Aorta (tissue), 5 donors: ENCODE measurements at regions not wholly inside any gene's neighbourhood (a gene's known extent, or its start where the extent isn't known, plus 50 kb on each side); places are given as distances from the start of the nearest gene placed in this dataset.

ENCODE experiments used
- ATAC-seq: fragments of 200-7000 bp; cut with Tn5 transposase; one replicate; pipeline ENCODE4 v1.9.1; 2022; ENCODE audit warnings: moderate library complexity; ENCODE audit not compliant: low FRiP score
- DNase-seq, 2 donors: peaks; one replicate each; pipeline ENCODE4 v3.0.0-alpha.2; 2020
- H3K27ac ChIP-seq, 2 donors: one replicate each; pipeline ENCODE4 v1.5.1; 2013; ENCODE audit warnings: low read length in 2 of 2, mild to moderate bottlenecking in 2 of 2, moderate library complexity in 2 of 2, control low read depth in 1 of 2, inconsistent platforms in 1 of 2, low read depth in 1 of 2
- H3K27me3 ChIP-seq, 2 donors: one replicate each; pipeline ENCODE4 v1.6.1; 2013; ENCODE audit warnings: control low read depth in 1 of 2, low read length in 1 of 2, mild to moderate bottlenecking in 1 of 2, moderate library complexity in 1 of 2; ENCODE audit not compliant: insufficient read depth in 2 of 2, control insufficient read depth in 1 of 2
- H3K36me3 ChIP-seq, 2 donors: one replicate each; pipeline ENCODE4 v1.6.1; 2013; ENCODE audit warnings: control low read depth in 1 of 2, low read length in 1 of 2, mild to moderate bottlenecking in 1 of 2; ENCODE audit not compliant: insufficient read depth in 2 of 2, control insufficient read depth in 1 of 2
- H3K4me1 ChIP-seq, 2 donors: one replicate each; pipeline ENCODE4 v1.6.1; 2013; ENCODE audit warnings: low read length in 2 of 2, control low read depth in 1 of 2, mild to moderate bottlenecking in 1 of 2, moderate library complexity in 1 of 2; ENCODE audit not compliant: insufficient read depth in 2 of 2, control insufficient read depth in 1 of 2
- H3K4me3 ChIP-seq, 2 donors: one replicate each; pipeline ENCODE4 v1.5.1; 2013; ENCODE audit warnings: low read length in 2 of 2, control low read depth in 1 of 2, mild to moderate bottlenecking in 1 of 2
- H3K9me3 ChIP-seq: one replicate; pipeline ENCODE4 v1.6.1; 2013; ENCODE audit warnings: mild to moderate bottlenecking, low read length; ENCODE audit not compliant: control insufficient read depth
- WGBS, 2 donors: extraction: QIAGEN DNeasy Blood & Tissue Kit; methylation state at CpG; one replicate each; pipeline ENCODE4 v1.1.7; 2013; 5-methylcytosine and 5-hydroxymethylcytosine counted together
- intact Hi-C, 2 donors: fragments of 100-400 bp; cut with DNase I; formaldehyde crosslinking; loops; one replicate each; pipeline versions ENCODE4 v1.14.2 to v1.15.0; 2022
- donor health status: healthy with polysubstance abuse.
- donor health status: Bipolar disorder and iron deficiency.
- donor health status: DM: no; HTN: no; CAD: no.
- donor health status: DM: no; HTN: no; CAD: no.
- donor health status: DM: yes; HTN: yes; CAD: no.

GRCh38 chr7:22019931-22020330 is 74.2 kb upstream of the CDCA7L start:
- DNase-seq (no peak), ATAC-seq (no peak)
- Histone ChIP-seq H3K4me1 (no peaks in the 10 kb centered on the region), H3K4me3 (no peak overlapping the region), H3K9me3 (peaks cover 3% of the 10 kb centered on the region), H3K36me3 (no peaks in the 10 kb centered on the region), H3K27me3 (peaks cover 0 to 2% of the 10 kb centered on the region in 2 donors), H3K27ac (no peak overlapping the region)
- WGBS, 2 donors: 84 to 91% methylated on average over 3 of the region's 3 CpGs
- intact Hi-C loops: no loop called here

GRCh38 chr7:22016507-22016906 is 70.8 kb upstream of the CDCA7L start:
- peaks cover 2% of the 10 kb centered on the region for H3K9me3 ChIP-seq
- H3K27me3 ChIP-seq: no peaks in the 10 kb centered on the region
- 64 to 65% methylated on average over 5 of the region's 5 CpGs for WGBS, 2 donors
- H3K27ac ChIP-seq: no peak overlapping the region
- no peak for DNase-seq
- H3K4me1 ChIP-seq: no peaks in the 10 kb centered on the region
- H3K36me3 ChIP-seq: no peaks in the 10 kb centered on the region
- H3K4me3 ChIP-seq: no peak overlapping the region
- ATAC-seq: no peak
- intact Hi-C loops: no loop called here

DNA sequence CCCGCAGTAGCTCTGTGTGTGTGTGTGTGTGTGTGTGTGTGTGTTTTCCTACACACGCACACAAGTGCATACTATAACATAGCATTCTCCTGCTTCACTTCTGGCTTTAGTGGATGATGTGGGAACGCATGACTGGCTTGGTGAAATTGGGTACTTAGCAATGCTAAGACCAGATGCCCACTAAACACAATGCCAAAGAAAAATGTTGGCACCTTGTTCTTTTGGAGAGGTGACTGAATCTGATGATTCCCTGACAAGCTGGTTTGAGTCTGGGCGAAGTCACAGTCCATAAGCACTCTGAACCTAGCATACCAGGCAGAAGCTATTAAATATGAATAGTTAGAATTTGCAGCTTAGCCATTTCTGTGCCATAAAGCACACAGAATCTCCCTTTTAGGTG is 68.0 kb upstream of the CDCA7L start:
- Histone ChIP-seq H3K27me3 (no peaks in the 10 kb centered on the region), H3K9me3 (no peaks in the 10 kb centered on the region), H3K27ac (no peak overlapping the region), H3K4me3 (no peak overlapping the region), H3K36me3 (no peaks in the 10 kb centered on the region), H3K4me1 (no peaks in the 10 kb centered on the region)
- 76 to 81% methylated on average over 4 of the region's 4 CpGs for WGBS, 2 donors
- intact Hi-C loops: no loop called here
- no peak for ATAC-seq
- DNase-seq: no peak

GRCh38 chr7:22008683-22009082 is 63.0 kb upstream of the CDCA7L start:
- H3K4me1 ChIP-seq: no peaks in the 10 kb centered on the region
- no peak overlapping the region for H3K27ac ChIP-seq
- H3K36me3 ChIP-seq: no peaks in the 10 kb centered on the region
- no peak for ATAC-seq
- WGBS, 2 donors: 76 to 79% methylated on average over 5 of the region's 5 CpGs
- H3K4me3 ChIP-seq: no peak overlapping the region
- intact Hi-C loops: loop anchor here in 1 of 2 donors (10.0 kb wide), 1 partner anchor 754 kb away; no protein-coding TSS in a partner anchor
- H3K9me3 ChIP-seq: no peaks in the 10 kb centered on the region
- no peak for DNase-seq
- H3K27me3 ChIP-seq: no peaks in the 10 kb centered on the region

- intact Hi-C loops: loop anchor here in 1 of 2 donors (10.0 kb wide), 1 partner anchor 753 kb away; no protein-coding TSS in a partner anchor
- Histone ChIP-seq H3K4me1 (no peaks in the 10 kb centered on the region), H3K4me3 (no peak overlapping the region), H3K36me3 (no peaks in the 10 kb centered on the region), H3K9me3 (no peaks in the 10 kb centered on the region), H3K27me3 (no peaks in the 10 kb centered on the region), H3K27ac (no peak overlapping the region)
- DNase-seq: no peak
- 22 to 29% methylated on average over 5 of the region's 5 CpGs for WGBS, 2 donors
- no peak for ATAC-seq
Observed at GRCh38 chr7:22008087-22008486, 62.4 kb upstream of the CDCA7L start.

DNA sequence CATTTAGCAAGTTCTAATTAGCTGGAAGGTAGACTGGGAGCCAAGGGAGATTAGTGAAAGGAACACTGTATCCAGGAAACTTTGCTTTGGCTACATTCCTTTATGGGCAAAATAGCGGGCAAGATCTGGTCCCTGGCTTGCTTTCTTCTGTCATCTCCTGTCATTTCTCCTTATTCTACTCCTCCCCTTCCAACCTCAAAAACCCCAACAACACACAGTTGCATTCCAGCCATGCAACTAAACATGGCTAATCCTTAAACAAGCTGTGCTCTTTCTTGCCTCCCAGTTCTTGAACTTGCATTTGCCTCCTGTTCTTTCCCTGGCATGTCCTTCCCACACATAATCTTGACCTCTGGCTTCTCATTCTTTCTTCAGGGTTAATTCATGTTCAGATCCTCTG is 59.5 kb upstream of the CDCA7L start:
- DNase-seq (no peak), ATAC-seq (no peak)
- H3K4me3 ChIP-seq: no peak overlapping the region
- H3K27me3 ChIP-seq: no peaks in the 10 kb centered on the region
- WGBS, 2 donors: 25 to 71% methylated on average over 1 of the region's 1 CpG
- intact Hi-C loops: loop anchor here in 1 of 2 donors (10.0 kb wide), 1 partner anchor 750 kb away; no protein-coding TSS in a partner anchor
- H3K27ac ChIP-seq: no peak overlapping the region
- H3K4me1 ChIP-seq: no peaks in the 10 kb centered on the region
- H3K9me3 ChIP-seq: no peaks in the 10 kb centered on the region
- no peaks in the 10 kb centered on the region for H3K36me3 ChIP-seq

DNA sequence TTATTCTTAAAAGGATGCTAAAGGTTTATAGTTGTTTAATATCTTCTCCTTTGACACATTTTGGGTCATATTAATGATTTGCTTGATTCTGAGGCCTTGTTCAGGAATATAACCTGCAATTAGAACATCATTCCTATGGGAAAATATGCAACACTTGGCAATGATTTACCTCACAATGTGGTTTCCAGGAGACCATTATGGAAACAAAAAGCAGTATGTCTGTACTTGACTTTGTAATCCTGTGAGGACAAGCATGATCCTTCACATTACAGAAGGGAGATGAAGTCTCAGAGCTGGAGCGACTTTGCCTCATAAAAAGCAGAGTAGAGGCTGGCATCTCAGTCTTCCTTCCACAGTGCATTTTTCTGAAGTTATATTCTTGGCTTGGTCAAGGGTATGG is 57.0 kb upstream of the CDCA7L start:
- ATAC-seq (no peak), DNase-seq (no peak)
- intact Hi-C loops: loop anchor here in 1 of 2 donors (10.0 kb wide), 1 partner anchor 748 kb away; no protein-coding TSS in a partner anchor
- Histone ChIP-seq H3K9me3 (no peaks in the 10 kb centered on the region), H3K27me3 (no peaks in the 10 kb centered on the region), H3K36me3 (no peaks in the 10 kb centered on the region), H3K4me3 (no peak overlapping the region), H3K4me1 (no peaks in the 10 kb centered on the region), H3K27ac (no peak overlapping the region)
- 54 to 68% methylated on average over 1 of the region's 1 CpG for WGBS, 2 donors

DNA sequence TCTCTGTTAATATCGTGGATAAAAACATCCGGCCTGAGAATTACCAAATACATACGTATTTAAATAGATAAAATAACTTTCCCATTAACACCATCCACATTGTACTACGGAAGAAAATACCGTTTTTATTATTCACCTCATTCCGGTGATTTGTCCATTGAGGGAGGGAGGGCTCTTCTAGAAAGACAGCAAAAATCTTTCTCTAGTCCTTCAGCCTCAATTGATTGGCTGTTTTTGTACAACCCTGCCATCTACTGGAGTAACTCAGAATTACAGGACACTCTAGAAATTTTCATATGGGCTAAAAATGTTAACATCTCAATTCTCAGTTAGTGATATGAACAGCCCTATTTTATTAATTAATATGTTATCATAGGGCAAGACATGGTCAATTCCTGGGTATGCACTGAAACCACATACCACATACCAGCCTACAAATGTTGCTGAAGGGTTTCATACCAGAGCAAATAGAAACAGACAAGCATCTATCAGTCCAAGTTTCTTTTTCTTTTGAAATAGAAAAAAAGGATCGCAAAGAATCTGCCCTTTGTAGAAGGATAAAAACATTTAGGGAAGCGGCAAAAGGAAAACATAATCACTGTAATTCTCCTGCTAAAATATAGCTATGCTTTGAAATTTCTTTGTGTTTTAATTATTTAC is 55.8 kb upstream of the CDCA7L start:
- H3K27me3 ChIP-seq: no peaks in the 10 kb centered on the region
- no peak overlapping the region for H3K4me3 ChIP-seq
- DNase-seq: no peak
- H3K27ac ChIP-seq: no peak overlapping the region
- peak; percentile 63 for ATAC-seq
- no peaks in the 10 kb centered on the region for H3K36me3 ChIP-seq
- no peaks in the 10 kb centered on the region for H3K4me1 ChIP-seq
- intact Hi-C loops: loop anchor here in 1 of 2 donors (10.0 kb wide), 1 partner anchor 747 kb away; no protein-coding TSS in a partner anchor
- no peaks in the 10 kb centered on the region for H3K9me3 ChIP-seq
- WGBS, 2 donors: 12 to 14% methylated on average over 8 of the region's 8 CpGs

DNA sequence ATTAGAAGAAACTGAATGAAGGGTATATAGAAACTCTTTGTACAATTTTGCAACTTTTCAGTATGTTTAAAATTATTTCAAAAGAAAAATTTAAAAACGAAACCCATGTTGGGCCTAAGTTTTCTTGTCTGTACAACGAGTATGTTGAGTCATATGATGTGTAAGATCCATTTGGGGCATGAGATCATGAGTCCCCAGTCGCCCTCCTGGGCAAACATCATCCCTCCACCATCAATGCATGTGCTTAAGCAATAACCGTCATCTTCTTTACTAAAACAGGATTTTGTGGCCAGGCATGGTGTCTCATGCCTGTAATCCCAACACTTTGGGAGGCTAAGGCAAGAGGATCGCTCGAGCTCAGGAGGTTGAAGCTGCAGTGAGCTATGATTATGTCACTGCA is 54.2 kb upstream of the CDCA7L start:
- Histone ChIP-seq H3K27ac (no peak overlapping the region), H3K4me3 (no peak overlapping the region), H3K9me3 (no peaks in the 10 kb centered on the region), H3K36me3 (no peaks in the 10 kb centered on the region), H3K4me1 (no peaks in the 10 kb centered on the region), H3K27me3 (no peaks in the 10 kb centered on the region)
- DNase-seq (no peak), ATAC-seq (no peak)
- intact Hi-C loops: loop anchor here in 1 of 2 donors (10.0 kb wide), 1 partner anchor 745 kb away; no protein-coding TSS in a partner anchor
- 84 to 86% methylated on average over 6 of the region's 6 CpGs for WGBS, 2 donors
